NCI-H146 (cell line): ENCODE measurements at regions not wholly inside any gene's neighbourhood (a gene's known extent, or its start where the extent isn't known, plus 50 kb on each side); places are given as distances from the start of the nearest gene placed in this dataset.

ENCODE experiments used
- DNase-seq: peaks from one replicate; lab custom pipeline; 2025; lab: John Stamatoyannopoulos, UW

DNA sequence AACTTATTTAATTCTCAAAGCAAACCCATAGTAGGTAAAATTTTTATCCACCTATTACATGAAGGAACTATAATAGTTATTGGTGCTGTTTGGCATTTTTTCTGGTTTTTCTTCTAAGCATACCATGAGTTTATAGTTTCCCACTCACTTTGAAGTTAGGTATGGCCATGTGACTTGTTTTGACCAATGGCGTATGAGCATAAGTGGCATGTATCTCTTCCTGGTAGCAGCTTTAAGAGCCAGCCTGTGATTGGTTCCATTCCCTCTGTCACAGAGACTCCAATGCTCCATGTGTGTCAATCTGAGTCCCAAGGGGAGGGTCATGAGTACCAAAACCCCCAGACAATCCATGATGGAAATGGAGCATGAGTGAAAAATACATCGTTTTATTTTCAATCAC is 282.9 kb upstream of the N4BP1 start:
- no peak for DNase-seq

DNA sequence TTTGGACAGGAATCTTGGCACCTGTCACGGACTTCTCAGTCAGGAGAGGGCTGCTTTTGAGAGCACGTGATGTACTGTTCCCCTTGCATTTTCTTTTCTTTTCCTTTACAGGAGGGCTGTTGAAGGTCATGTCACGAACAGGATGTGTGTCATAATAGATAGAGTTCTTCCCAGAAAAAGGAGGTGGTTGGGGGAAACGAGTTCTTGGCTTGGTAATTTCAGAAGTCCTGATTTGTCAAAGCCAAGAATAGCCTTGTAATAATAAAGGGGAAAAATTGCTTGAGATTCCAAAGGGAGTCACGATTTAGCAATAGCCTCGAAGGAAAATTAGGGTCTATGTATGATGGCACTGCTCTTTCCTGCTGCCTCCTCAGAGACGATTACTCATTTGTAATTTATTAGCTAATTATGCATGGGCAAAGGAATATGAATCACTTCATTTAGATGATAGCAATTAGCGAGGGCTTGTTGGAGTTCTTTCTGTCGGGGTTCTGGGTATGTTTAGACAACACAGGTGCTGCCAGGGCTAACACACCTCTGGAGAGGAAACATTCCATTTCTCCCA is 277.7 kb upstream of the N4BP1 start:
- DNase-seq: no peak

DNA sequence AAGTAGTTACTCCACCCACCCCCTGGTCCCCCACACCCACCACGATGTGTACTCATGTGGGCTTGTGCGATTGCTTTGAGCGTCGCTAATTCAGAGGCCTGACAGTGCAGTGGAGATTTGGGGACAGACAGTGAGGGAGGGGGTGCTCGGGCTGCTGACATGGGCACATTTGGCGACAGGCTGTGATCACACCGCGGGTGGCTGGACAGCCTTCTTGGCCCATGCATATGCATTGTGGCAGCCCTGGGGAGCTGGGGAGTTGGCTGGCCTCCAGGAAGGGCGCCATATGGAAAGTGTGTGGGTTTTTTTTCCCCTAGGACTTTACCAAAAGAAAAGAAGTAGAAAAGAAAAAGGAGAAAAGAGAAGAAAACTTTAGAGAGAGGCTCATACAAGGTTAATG is 275.5 kb upstream of the N4BP1 start:
- DNase-seq: no peak

DNA sequence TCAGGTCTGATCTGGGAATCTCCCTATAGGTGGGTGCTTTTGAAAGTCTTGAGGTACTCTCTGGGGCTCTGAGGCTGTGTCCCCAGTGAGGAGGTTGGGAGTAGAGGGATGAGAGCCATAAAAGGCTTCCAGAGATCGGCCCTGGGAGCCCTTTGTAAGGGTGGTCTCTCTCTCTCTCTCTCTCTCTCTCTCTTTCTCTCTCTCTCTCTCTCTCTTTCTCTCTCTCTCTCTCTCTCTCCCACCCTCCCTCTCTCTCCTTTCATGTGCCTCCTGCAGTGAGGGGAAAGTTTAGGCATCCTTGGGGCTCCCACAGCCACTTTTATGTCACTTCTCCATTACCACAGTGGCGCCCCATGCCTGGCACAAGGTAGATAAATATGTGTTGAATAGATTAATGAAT is 271.3 kb upstream of the N4BP1 start:
- DNase-seq: no peak

DNA sequence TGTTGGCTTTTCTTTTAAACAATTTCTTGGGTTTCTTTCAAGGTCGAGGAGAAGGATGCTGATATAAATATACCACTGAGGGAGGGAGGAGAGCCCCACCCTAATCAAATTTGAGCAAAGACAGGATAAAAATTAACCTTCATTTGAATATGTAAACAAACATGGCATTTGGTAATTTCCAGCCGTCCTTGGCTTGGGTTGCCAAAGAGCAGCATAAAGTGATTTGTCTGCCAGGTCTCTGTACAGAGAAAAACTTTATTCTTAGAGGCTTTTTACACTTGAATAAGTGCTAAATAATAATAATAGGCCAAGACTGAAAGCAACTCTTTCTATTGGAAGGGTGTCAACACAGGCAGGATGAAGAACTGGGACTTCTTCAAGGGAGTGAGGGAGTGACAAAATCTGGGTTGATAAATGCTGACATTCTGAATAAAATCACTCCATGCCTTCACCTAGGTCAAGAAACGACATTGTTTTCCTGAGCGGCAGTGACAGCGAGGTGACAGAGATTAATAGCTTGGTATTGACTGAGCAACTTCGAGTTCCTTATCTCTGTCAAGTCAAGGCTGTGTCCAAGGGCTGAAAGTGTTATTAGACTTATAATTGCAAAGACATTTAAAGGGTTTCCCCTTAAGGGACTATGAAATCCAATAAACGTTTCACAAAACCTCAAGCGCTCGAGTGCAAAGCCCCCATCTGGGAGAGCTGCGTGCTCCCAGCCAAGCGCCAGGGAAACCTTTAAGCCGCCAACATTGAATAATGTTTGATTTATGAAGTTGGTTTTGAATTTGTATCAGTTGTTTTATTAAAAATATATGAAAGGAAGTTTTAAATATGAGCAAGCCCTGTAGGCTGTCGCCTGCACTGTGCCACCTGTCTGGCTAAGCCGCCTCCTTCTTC is 269.5 kb upstream of the N4BP1 start:
- DNase-seq: no peak

- DNase-seq: no peak
Measured at GRCh38 chr16:48877946-48878345, 268.0 kb upstream of the N4BP1 start.

DNA sequence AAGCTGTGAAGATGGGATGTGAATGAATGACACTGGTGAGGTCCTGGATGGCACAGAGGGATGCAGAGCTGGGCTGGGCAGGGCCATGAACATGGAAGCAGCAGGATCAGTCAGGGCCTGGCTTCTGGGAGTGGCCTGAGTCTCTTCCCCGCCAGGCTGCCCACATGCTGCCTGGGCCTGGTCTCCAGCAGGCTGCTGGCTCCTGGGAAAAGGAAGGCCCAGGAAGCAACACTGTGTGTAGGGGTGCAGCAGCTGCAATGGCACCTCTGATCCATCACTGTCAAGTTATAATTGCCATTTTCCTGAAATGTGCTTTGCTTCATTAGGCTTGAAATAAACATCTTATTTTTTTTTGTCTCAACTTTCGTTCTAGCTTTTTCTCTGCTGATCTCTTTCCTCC is 260.2 kb upstream of the N4BP1 start:
- DNase-seq: no peak

DNA sequence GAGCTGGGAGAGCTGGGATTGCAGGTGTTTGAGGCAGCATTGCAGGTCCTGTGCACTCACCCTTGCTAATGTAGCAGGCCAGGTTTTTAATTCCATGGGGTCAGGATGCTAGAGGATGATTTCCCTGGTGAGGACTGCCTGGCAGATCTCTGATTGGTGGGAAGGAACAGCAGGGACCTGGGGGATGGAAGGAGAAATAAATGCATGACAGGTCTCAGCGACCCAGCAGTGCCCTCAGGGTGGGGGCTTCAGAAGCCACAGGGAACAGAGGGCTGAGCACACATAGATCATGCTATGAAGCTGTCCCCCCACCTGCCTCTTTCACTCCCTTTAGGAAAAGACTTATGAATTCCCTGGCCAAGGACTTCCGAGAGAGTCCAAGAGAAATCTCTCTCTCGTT is 255.5 kb upstream of the N4BP1 start:
- no peak for DNase-seq

- DNase-seq: no peak
Measured at GRCh38 chr16:48864055-48864454, 254.1 kb upstream of the N4BP1 start.

DNA sequence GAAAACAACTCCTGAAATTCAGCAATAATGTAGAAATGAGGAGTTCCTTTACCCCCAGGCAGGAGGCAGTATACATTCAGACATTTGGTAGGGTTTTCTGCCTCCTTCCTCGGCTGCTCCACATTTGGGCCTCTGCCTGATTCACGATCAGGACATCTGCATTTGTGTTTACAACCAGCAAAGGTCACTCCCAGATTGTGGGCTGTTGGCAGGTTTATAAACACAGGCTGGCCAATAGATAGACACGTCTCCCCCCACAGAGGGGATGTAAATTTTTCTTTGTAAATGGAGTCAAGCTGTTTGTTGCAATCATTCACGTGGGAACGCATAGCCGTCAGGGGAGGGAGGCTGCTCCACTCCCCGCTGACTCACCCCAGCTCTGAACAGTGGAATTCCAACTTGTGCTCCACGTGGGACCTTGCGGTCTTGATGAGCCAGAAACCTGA is 252.1 kb upstream of the N4BP1 start:
- DNase-seq: no peak

GRCh38 chr16:48860341-48860740 is 250.4 kb upstream of the N4BP1 start:
- no peak for DNase-seq

DNA sequence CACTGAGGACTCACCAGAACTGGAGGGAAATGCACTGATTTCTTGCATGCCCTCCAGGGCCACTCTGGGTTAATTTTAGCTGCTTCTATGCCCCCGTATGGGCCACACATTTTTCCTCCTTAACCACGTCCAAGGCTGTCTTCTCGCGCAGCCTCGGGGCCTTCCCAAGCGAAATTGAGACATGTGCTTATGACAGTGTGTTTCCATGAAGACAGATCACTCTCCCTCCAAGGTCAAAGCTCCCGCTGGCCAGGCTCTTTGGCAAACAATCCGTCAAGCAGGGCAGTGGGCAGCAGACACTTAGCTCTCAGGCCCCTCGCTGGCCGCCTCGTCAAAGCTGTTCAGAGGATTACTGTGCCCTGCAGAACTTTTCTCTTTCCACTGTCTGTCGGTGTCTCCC is 243.0 kb upstream of the N4BP1 start:
- no peak for DNase-seq

- no peak for DNase-seq
Measured at GRCh38 chr16:48852458-48852857, 242.5 kb upstream of the N4BP1 start.

GRCh38 chr16:48850097-48850770 is 240.3 kb upstream of the N4BP1 start:
- DNase-seq: no peak

- DNase-seq: no peak
Measured at GRCh38 chr16:48846277-48846676, 236.3 kb upstream of the N4BP1 start.

- no peak for DNase-seq
Measured at GRCh38 chr16:48845261-48845660, 235.3 kb upstream of the N4BP1 start.

- no peak for DNase-seq
Measured at GRCh38 chr16:48838349-48838748, 228.4 kb upstream of the N4BP1 start.

DNA sequence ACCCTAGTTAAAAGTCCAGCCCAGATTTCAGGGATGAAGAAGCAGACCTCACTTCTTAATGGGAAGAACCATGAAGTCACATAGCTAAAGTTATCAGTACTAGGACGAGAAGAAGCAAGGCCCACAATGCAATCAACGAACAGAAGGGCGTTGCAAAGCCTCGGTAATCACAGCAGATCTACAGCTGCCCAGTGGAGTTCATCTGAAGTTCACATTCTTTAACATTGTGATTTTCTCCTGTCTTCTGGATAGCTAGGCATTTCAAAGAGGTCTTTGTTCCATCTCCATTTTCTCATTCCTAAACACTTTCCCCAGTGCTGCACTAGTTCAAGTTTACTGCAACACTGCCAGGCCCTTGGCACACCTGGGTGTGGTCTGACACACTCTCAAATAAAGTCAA is 226.7 kb upstream of the N4BP1 start:
- DNase-seq: no peak

GRCh38 chr16:48836067-48836466 is 226.1 kb upstream of the N4BP1 start:
- DNase-seq: no peak

DNA sequence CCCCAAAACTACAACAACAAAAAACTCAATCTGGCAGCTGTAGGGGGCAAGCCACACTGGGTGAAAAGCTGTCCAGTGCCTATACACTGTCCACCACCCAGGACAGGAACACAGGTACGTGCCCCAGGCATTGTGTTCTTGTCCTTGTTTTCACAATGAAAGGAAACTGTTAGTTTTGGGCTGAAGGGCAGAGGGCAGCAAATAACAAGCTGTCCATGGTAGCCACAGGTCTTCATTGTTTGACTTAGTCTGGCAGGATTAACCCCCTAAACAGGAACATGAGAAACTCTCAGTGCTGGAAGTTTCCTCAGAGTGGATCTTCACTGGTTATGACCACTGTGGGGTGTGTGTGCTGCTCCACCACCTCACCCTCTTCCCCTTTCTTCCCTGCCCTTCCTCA is 224.6 kb upstream of the N4BP1 start:
- no peak for DNase-seq

GRCh38 chr16:48833461-48833860 is 223.5 kb upstream of the N4BP1 start:
- no peak for DNase-seq

GRCh38 chr16:48831076-48831722 is 221.2 kb upstream of the N4BP1 start:
- DNase-seq: no peak
